HepG2 (cell line): ENCODE measurements at regions not wholly inside any gene's neighbourhood (a gene's known extent, or its start where the extent isn't known, plus 50 kb on each side); places are given as distances from the start of the nearest gene placed in this dataset.

Experiments used
- ATAC-seq: fragments of 200-7000 bp; cut with Tn5 transposase; 3 replicates; pipeline ENCODE4 v1.9.1; 2020; ENCODE audit warnings: mild to moderate bottlenecking, moderate library complexity
- BruUV-seq: library from RNA; stranded (reverse); fragments of 400-500 nt; replicated peaks from 2 replicates; lab custom pipeline; 2021; lab: Mats Ljungman, UMichigan
- CTCF ChIA-PET: fragments of 300-600 bp; formaldehyde crosslinking; extraction: SDS; loops from one replicate; lab custom pipeline; 2021; ENCODE audit warnings: low total read pairs, inconsistent platforms, low intra/inter-chr PET ratio; lab: Yijun Ruan, JAX
- POLR2A ChIA-PET: fragments of 350-600 bp; sonication (Branson Sonifier 250); formaldehyde crosslinking; loops from one replicate; lab custom pipeline; 2020; ENCODE audit warnings: antibody characterized with exemption, inconsistent platforms; lab: Yijun Ruan, JAX
- DNase-seq: peaks from one replicate; pipeline ENCODE4 v3.0.0-alpha.2; 2015; ENCODE audit warnings: low spot score
- FAIRE-seq: peaks from 3 replicates; lab custom pipeline; 2011; peaks lifted over from hg19 to GRCh38; lab: Jason Lieb, UNC
- H2AFZ ChIP-seq: one replicate; pipeline ENCODE4 v1.6.1; 2011; ENCODE audit warnings: low read length, inconsistent platforms
- H3K27ac ChIP-seq: fragments of 300-600 bp; 3 replicates; pipeline ENCODE4 v1.8.0; 2011; ENCODE audit warnings: mixed run types, mild to moderate bottlenecking, mixed read lengths, low read length, inconsistent platforms; ENCODE audit not compliant: insufficient read depth; ENCODE audit errors: extremely low read length
- H3K27me3 ChIP-seq, 2 experiments: fragments of 200-600 bp in 1 of 2; 2 replicates in 1 of 2; 3 replicates in 1 of 2; pipeline versions ENCODE4 v1.6.0 to v1.8.0; 2011; ENCODE audit warnings: low read length in 2 of 2, mild to moderate bottlenecking in 2 of 2, moderate library complexity in 2 of 2, inconsistent platforms in 1 of 2; ENCODE audit not compliant: insufficient read depth in 2 of 2, control insufficient read depth in 1 of 2
- H3K36me3 ChIP-seq, 2 experiments: fragments of 200-600 bp in 1 of 2; replicated peaks in 1 of 2; 2 replicates in 1 of 2; 3 replicates in 1 of 2; pipeline versions ENCODE4 v1.5.1 to v1.8.0; 2011; ENCODE audit warnings: low read length in 2 of 2, inconsistent platforms in 1 of 2; ENCODE audit not compliant: insufficient read depth in 2 of 2, control insufficient read depth in 1 of 2
- H3K4me1 ChIP-seq: 2 replicates; pipeline ENCODE4 v1.5.1; 2012; ENCODE audit warnings: low read length, inconsistent platforms; ENCODE audit not compliant: insufficient read depth
- H3K4me2 ChIP-seq: 2 replicates; pipeline ENCODE4 v1.6.0; 2011; ENCODE audit warnings: low read depth, low read length, inconsistent platforms
- H3K4me3 ChIP-seq, 3 experiments: fragments of 200-600 bp in 1 of 3; sonication (generic), shearing (Covaris generic) in 1 of 3; replicated peaks in 1 of 3; 2 replicates each; pipeline ENCODE4 v1.5.1; 2011 to 2016; ENCODE audit warnings: low read length in 3 of 3, inconsistent platforms in 2 of 3, low read depth in 2 of 3, mild to moderate bottlenecking in 2 of 3, control low read depth in 1 of 3, mixed read lengths in 1 of 3; ENCODE audit not compliant: insufficient read depth in 1 of 3
- H3K79me2 ChIP-seq: one replicate; pipeline ENCODE4 v1.6.1; 2011; ENCODE audit warnings: low read length, inconsistent platforms; ENCODE audit not compliant: insufficient read depth
- H3K9ac ChIP-seq: 2 replicates; pipeline ENCODE4 v1.6.0; 2011; ENCODE audit warnings: mild to moderate bottlenecking, low read depth, low read length, inconsistent platforms; ENCODE audit not compliant: insufficient read depth
- H3K9me3 ChIP-seq: 2 replicates; pipeline ENCODE4 v1.5.1; 2012; ENCODE audit warnings: mild to moderate bottlenecking, low read length
- H4K20me1 ChIP-seq: 2 replicates; pipeline ENCODE4 v1.6.0; 2011; ENCODE audit warnings: inconsistent platforms, mild to moderate bottlenecking, low read length, moderate library complexity; ENCODE audit not compliant: insufficient read depth
- DNMT3B ChIP-seq: conservative IDR thresholded peaks from 2 replicates; pipeline ENCODE4 v1.6.1; 2016; ENCODE audit warnings: missing biosample characterization, control low read depth
- EZH2 ChIP-seq: conservative IDR thresholded peaks from 2 replicates; pipeline ENCODE4 v1.6.1; 2012; ENCODE audit warnings: mild to moderate bottlenecking, low read depth, low read length, moderate library complexity
- JARID2 ChIP-seq: sonication (generic); formaldehyde crosslinking; IDR thresholded peaks from 2 replicates; pipeline ENCODE4 v1.8.1; 2023; ENCODE audit warnings: missing genetic modification reagents, inconsistent platforms; ENCODE audit not compliant: insufficient replicate concordance
- NPAS2 ChIP-seq: sonication (generic); formaldehyde crosslinking; IDR thresholded peaks from 2 replicates; pipeline ENCODE4 v1.8.0; 2022; ENCODE audit warnings: mild to moderate bottlenecking, missing genetic modification reagents, borderline replicate concordance
- TCF12 ChIP-seq, 2 experiments: fragments of 450-650 bp in 1 of 2; sonication (generic) in 1 of 2; formaldehyde crosslinking in 1 of 2; IDR thresholded peaks; 2 replicates each; pipeline versions ENCODE4 v1.6.1 to v1.8.0; 2017 to 2022; ENCODE audit warnings: antibody characterized with exemption in 1 of 2, mild to moderate bottlenecking in 1 of 2, missing genetic modification reagents in 1 of 2, moderate library complexity in 1 of 2
- ZNF18 ChIP-seq: sonication (generic); formaldehyde crosslinking; IDR thresholded peaks from 2 replicates; pipeline ENCODE4 v1.8.0; 2022; ENCODE audit warnings: mild to moderate bottlenecking, missing genetic modification reagents; ENCODE audit not compliant: insufficient replicate concordance
- ZNF468 ChIP-seq: sonication (generic); formaldehyde crosslinking; IDR thresholded peaks from 2 replicates; pipeline ENCODE4 v1.8.0; 2022; ENCODE audit warnings: mild to moderate bottlenecking, moderate library complexity, missing genetic modification reagents
- WGBS: methylation state at CpG from one replicate; pipeline ENCODE4 v1.1.6; 2017; ENCODE audit warnings: low lambda C conversion rate; 5-methylcytosine and 5-hydroxymethylcytosine counted together
- in situ Hi-C: cut with HindIII; loops from 2 replicates; pipeline ENCODE4 v1.10.0; 2017; ENCODE audit warnings: low pct_unique_long_range_greater_than_20kb; ENCODE audit not compliant: extremely low pct_ligation_motif_present
- intact Hi-C: fragments of 100-400 bp; cut with micrococcal nuclease; formaldehyde crosslinking; loops from one replicate; pipeline ENCODE4 v1.10.0; 2022; ENCODE audit not compliant: unreplicated experiment
- TF ChIP-seq, protein P1 (sequence below): sonication (generic); formaldehyde crosslinking; conservative IDR thresholded peaks from 2 replicates; pipeline ENCODE4 v1.4.0; 2020; ENCODE audit warnings: mild to moderate bottlenecking, missing genetic modification reagents, moderate library complexity
- TF ChIP-seq, protein P2 (sequence below): IDR thresholded peaks from 2 replicates; pipeline ENCODE4 v1.6.1; 2016; ENCODE audit warnings: low read depth, borderline replicate concordance
- TF ChIP-seq, protein P3 (sequence below): IDR thresholded peaks from 2 replicates; pipeline ENCODE4 v1.6.1; 2016; ENCODE audit warnings: mild to moderate bottlenecking

- TF ChIP-seq, protein P1, sequence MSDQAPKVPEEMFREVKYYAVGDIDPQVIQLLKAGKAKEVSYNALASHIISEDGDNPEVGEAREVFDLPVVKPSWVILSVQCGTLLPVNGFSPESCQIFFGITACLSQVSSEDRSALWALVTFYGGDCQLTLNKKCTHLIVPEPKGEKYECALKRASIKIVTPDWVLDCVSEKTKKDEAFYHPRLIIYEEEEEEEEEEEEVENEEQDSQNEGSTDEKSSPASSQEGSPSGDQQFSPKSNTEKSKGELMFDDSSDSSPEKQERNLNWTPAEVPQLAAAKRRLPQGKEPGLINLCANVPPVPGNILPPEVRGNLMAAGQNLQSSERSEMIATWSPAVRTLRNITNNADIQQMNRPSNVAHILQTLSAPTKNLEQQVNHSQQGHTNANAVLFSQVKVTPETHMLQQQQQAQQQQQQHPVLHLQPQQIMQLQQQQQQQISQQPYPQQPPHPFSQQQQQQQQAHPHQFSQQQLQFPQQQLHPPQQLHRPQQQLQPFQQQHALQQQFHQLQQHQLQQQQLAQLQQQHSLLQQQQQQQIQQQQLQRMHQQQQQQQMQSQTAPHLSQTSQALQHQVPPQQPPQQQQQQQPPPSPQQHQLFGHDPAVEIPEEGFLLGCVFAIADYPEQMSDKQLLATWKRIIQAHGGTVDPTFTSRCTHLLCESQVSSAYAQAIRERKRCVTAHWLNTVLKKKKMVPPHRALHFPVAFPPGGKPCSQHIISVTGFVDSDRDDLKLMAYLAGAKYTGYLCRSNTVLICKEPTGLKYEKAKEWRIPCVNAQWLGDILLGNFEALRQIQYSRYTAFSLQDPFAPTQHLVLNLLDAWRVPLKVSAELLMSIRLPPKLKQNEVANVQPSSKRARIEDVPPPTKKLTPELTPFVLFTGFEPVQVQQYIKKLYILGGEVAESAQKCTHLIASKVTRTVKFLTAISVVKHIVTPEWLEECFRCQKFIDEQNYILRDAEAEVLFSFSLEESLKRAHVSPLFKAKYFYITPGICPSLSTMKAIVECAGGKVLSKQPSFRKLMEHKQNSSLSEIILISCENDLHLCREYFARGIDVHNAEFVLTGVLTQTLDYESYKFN (CRISPR knock-in tag): no peak
- TF ChIP-seq, protein P2, sequence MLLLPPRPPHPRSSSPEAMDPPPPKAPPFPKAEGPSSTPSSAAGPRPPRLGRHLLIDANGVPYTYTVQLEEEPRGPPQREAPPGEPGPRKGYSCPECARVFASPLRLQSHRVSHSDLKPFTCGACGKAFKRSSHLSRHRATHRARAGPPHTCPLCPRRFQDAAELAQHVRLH (CRISPR knock-in tag): no peak
- TF ChIP-seq, protein P3, sequence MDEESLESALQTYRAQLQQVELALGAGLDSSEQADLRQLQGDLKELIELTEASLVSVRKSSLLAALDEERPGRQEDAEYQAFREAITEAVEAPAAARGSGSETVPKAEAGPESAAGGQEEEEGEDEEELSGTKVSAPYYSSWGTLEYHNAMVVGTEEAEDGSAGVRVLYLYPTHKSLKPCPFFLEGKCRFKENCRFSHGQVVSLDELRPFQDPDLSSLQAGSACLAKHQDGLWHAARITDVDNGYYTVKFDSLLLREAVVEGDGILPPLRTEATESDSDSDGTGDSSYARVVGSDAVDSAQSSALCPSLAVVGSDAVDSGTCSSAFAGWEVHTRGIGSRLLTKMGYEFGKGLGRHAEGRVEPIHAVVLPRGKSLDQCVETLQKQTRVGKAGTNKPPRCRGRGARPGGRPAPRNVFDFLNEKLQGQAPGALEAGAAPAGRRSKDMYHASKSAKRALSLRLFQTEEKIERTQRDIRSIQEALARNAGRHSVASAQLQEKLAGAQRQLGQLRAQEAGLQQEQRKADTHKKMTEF (CRISPR knock-in tag): no peak
- TF ChIP-seq TCF12 (IDR thresholded peaks at IDR 0.05) (no peak), TCF12 (CRISPR knock-in tag; IDR thresholded peaks at IDR 0.05) (no peak)
These were observed 117.8 kb downstream of the QRSL1 start (continued) for GRCh38 chr6:106747139-106747538.

GRCh38 chr6:106746652-106747051 lies 117.3 kb downstream of the QRSL1 start:
- FAIRE-seq (peak; percentile 30), ATAC-seq (no peak)
- no TSS peak for BruUV-seq
- in situ Hi-C loops (no loop called here), intact Hi-C loops (no loop called here)
- Histone ChIP-seq H3K27me3 (no peaks in the 10 kb centered on the region), H3K36me3 (no peaks in the 10 kb centered on the region), H4K20me1 (no peaks in the 10 kb centered on the region), H3K4me2 (no peak overlapping the region)
- POLR2A ChIA-PET: no interaction called here
- no peak for TF ChIP-seq NPAS2 (CRISPR knock-in tag)
- no peak for TF ChIP-seq ZNF468 (CRISPR knock-in tag)
- TF ChIP-seq ZNF18: no peak
- TF ChIP-seq EZH2: no peak
- TF ChIP-seq JARID2 (CRISPR knock-in tag): no peak
- no peak for TF ChIP-seq DNMT3B (CRISPR knock-in tag)
- TF ChIP-seq, all 625 proteins: peak for 0
- Histone ChIP-seq H3K27ac (no peak overlapping the region), H3K79me2 (no peaks in the 10 kb centered on the region), H3K9me3 (no peaks in the 10 kb centered on the region), H2AFZ (no peak overlapping the region), H3K4me1 (peaks cover 57% of the 10 kb centered on the region), H3K9ac (no peak overlapping the region), H3K4me3 (no peak overlapping the region)
- WGBS: 52% methylated on average over 3 of the region's 3 CpGs
- peak; percentile 40 for DNase-seq
- CTCF ChIA-PET: no interaction called here
